Activated CD4-positive, alpha-beta T cell treated with anti-CD3 and anti-CD28 coated beads, Interleukin-2, amount 10 ng/mL, durations not matched to agents 24 days and 14 days (primary cell): ENCODE measurements at regions not wholly inside any gene's neighbourhood (a gene's known extent, or its start where the extent isn't known, plus 50 kb on each side); places are given as distances from the start of the nearest gene placed in this dataset.

Experiments used
- DNase-seq: peaks from one replicate; pipeline ENCODE4 v3.0.0; 2022
- H3K27ac Mint-ChIP-seq: one replicate; pipeline ENCODE4 v1.8.0; 2022; ENCODE audit warnings: mild to moderate bottlenecking, mixed read lengths
- H3K27me3 Mint-ChIP-seq: one replicate; pipeline ENCODE4 v1.8.0; 2022; ENCODE audit warnings: mixed read lengths
- H3K36me3 Mint-ChIP-seq: one replicate; pipeline ENCODE4 v1.8.0; 2022; ENCODE audit warnings: low read depth, mild to moderate bottlenecking, mixed read lengths
- H3K4me1 Mint-ChIP-seq: one replicate; pipeline ENCODE4 v1.8.0; 2021; ENCODE audit warnings: mixed read lengths
- H3K4me3 Mint-ChIP-seq: one replicate; pipeline ENCODE4 v1.8.0; 2022; ENCODE audit warnings: mild to moderate bottlenecking, moderate library complexity, mixed read lengths
- H3K9me3 Mint-ChIP-seq: one replicate; pipeline ENCODE4 v1.8.0; 2021; ENCODE audit warnings: mixed read lengths
- intact Hi-C: fragments of 100-400 bp; cut with micrococcal nuclease; formaldehyde crosslinking; loops from one replicate; pipeline ENCODE4 v1.15.1; 2023

DNA sequence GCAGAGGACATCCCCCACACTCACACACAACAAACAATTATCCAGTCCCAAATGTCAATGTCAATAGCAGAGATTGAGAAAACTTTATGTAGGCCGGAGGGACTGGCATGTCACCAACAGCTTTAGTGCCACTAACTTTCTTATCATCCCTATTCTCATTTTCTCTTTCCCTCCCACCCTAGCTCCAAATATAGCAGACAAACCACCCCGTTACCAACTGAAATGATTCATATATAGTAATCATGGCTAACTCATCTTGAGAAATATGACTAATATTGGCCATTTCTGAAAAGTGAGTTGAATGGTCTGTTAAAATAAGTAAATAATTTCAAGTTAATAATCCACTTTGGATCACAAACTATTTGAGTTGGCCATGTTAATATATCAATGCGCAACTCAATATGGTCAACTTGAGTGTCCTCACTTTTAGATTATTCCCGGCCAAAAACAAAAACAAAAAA, 242.1 kb upstream of the RND3 start:
- Mint-ChIP-seq H3K9me3 (no peaks in the 10 kb centered on the region), H3K27ac (no peak overlapping the region), H3K36me3 (no peaks in the 10 kb centered on the region), H3K4me3 (no peak overlapping the region), H3K27me3 (no peaks in the 10 kb centered on the region), H3K4me1 (no peaks in the 10 kb centered on the region)
- no peak for DNase-seq
- intact Hi-C loops, result loop anchor here (10.0 kb wide), 1 partner anchor 875 kb away; no protein-coding TSS in a partner anchor

GRCh38 chr2:150718280-150718679, 230.8 kb upstream of the RND3 start:
- H3K4me1 Mint-ChIP-seq, result no peaks in the 10 kb centered on the region
- no peak overlapping the region for H3K4me3 Mint-ChIP-seq
- no peaks in the 10 kb centered on the region for H3K9me3 Mint-ChIP-seq
- H3K36me3 Mint-ChIP-seq, result no peaks in the 10 kb centered on the region
- intact Hi-C loops, result no loop called here
- no peak for DNase-seq
- H3K27me3 Mint-ChIP-seq, result no peaks in the 10 kb centered on the region
- H3K27ac Mint-ChIP-seq, result no peak overlapping the region

GRCh38 chr2:150716186-150716585, 228.7 kb upstream of the RND3 start:
- H3K9me3 Mint-ChIP-seq, result no peaks in the 10 kb centered on the region
- H3K4me3 Mint-ChIP-seq, result no peak overlapping the region
- no peaks in the 10 kb centered on the region for H3K27me3 Mint-ChIP-seq
- no peaks in the 10 kb centered on the region for H3K4me1 Mint-ChIP-seq
- H3K27ac Mint-ChIP-seq, result no peak overlapping the region
- intact Hi-C loops, result no loop called here
- no peaks in the 10 kb centered on the region for H3K36me3 Mint-ChIP-seq
- no peak for DNase-seq

GRCh38 chr2:150715501-150715900, 228.0 kb upstream of the RND3 start:
- no peak overlapping the region for H3K27ac Mint-ChIP-seq
- intact Hi-C loops, result no loop called here
- no peaks in the 10 kb centered on the region for H3K27me3 Mint-ChIP-seq

GRCh38 chr2:150710916-150711315, 223.4 kb upstream of the RND3 start:
- DNase-seq, result no peak
- Mint-ChIP-seq H3K4me3 (no peak overlapping the region), H3K4me1 (no peaks in the 10 kb centered on the region), H3K27me3 (no peaks in the 10 kb centered on the region), H3K9me3 (no peaks in the 10 kb centered on the region), H3K36me3 (no peaks in the 10 kb centered on the region), H3K27ac (no peak overlapping the region)
- intact Hi-C loops, result no loop called here

More at GRCh38 chr2:150715501-150715900, 228.0 kb upstream of the RND3 start:
- no peaks in the 10 kb centered on the region for H3K4me1 Mint-ChIP-seq
- no peak for DNase-seq
- no peak overlapping the region for H3K4me3 Mint-ChIP-seq
- no peaks in the 10 kb centered on the region for H3K9me3 Mint-ChIP-seq
- H3K36me3 Mint-ChIP-seq, result no peaks in the 10 kb centered on the region

DNA sequence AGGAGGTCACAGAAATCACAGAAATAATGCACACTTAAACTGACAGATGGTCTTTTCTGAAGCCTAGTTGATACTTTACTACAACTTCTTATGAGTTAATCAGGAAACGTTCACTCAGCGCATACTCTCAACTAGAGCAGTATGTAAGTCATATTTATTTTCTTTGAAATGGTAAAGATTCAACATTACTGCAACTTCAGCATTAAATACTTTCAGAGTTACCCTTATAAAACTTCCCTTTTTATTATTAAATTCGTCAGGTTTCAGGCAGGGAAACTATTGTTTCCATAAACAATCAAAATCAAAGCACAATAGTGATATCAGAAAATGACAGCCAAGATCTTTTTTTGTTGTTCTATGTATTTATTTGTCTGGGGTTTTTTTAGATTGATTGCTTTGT, 222.6 kb upstream of the RND3 start:
- no peak for DNase-seq
- Mint-ChIP-seq H3K9me3 (no peaks in the 10 kb centered on the region), H3K27ac (no peak overlapping the region), H3K4me3 (no peak overlapping the region), H3K4me1 (no peaks in the 10 kb centered on the region), H3K27me3 (no peaks in the 10 kb centered on the region), H3K36me3 (no peaks in the 10 kb centered on the region)
- intact Hi-C loops, result no loop called here

DNA sequence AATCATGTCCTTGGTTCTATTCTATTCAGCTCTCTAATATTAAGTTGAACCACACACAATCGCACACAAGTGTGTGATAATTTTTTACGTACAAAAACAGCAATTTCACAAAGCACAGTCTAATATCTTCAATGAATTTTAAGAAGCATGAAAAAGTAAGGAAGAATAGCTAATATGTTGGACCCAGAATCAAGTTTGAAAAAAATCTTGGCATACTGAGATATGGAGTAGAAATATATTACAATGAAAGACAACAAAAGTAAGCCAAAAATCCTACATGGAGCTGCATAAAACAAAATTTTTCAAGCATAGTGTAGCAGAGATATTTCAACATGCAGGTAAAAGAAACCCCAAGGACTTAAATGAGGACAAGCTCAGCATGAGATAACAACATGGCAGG, 219.1 kb upstream of the RND3 start:
- H3K27me3 Mint-ChIP-seq, result no peaks in the 10 kb centered on the region
- intact Hi-C loops, result no loop called here
- no peak overlapping the region for H3K4me3 Mint-ChIP-seq
- H3K4me1 Mint-ChIP-seq, result no peaks in the 10 kb centered on the region
- no peaks in the 10 kb centered on the region for H3K36me3 Mint-ChIP-seq
- H3K27ac Mint-ChIP-seq, result no peak overlapping the region
- no peaks in the 10 kb centered on the region for H3K9me3 Mint-ChIP-seq
- DNase-seq, result no peak

DNA sequence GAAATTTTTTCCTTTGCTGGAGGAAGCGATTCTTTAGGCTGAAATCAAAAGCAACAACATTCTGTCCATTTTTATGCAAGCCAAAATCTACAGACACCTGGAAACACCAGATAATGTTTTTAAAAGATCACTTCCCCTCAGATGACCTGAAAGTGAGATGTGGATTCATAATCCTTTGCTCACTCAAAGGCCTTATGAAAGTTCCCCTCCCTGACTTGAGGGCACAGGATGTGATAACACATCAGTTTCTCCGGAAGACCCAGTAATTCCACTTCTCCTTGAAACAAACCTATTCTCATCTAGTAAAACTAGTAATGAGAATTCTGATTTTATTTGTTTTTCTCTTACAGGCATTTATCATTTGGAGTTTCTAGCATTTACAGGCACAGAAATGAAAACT, 218.3 kb upstream of the RND3 start:
- Mint-ChIP-seq H3K27me3 (no peaks in the 10 kb centered on the region), H3K27ac (no peak overlapping the region), H3K9me3 (no peaks in the 10 kb centered on the region), H3K4me1 (no peaks in the 10 kb centered on the region), H3K4me3 (no peak overlapping the region), H3K36me3 (no peaks in the 10 kb centered on the region)
- DNase-seq, result no peak
- intact Hi-C loops, result no loop called here

GRCh38 chr2:150705357-150705756, 217.9 kb upstream of the RND3 start:
- H3K27ac Mint-ChIP-seq, result no peak overlapping the region
- H3K9me3 Mint-ChIP-seq, result no peaks in the 10 kb centered on the region
- intact Hi-C loops, result no loop called here
- no peak overlapping the region for H3K4me3 Mint-ChIP-seq
- H3K27me3 Mint-ChIP-seq, result no peaks in the 10 kb centered on the region
- H3K4me1 Mint-ChIP-seq, result no peaks in the 10 kb centered on the region
- DNase-seq, result no peak
- no peaks in the 10 kb centered on the region for H3K36me3 Mint-ChIP-seq

GRCh38 chr2:150702791-150703190, 215.3 kb upstream of the RND3 start:
- intact Hi-C loops, result no loop called here
- Mint-ChIP-seq H3K36me3 (no peaks in the 10 kb centered on the region), H3K27me3 (no peaks in the 10 kb centered on the region)

GRCh38 chr2:150700666-150701580, 213.5 kb upstream of the RND3 start:
- intact Hi-C loops, result no loop called here
- no peaks in the 10 kb centered on the region for H3K27me3 Mint-ChIP-seq
- H3K27ac Mint-ChIP-seq, result no peak overlapping the region
- no peaks in the 10 kb centered on the region for H3K36me3 Mint-ChIP-seq
- no peaks in the 10 kb centered on the region for H3K9me3 Mint-ChIP-seq
- DNase-seq, result no peak
- no peak overlapping the region for H3K4me3 Mint-ChIP-seq
- no peaks in the 10 kb centered on the region for H3K4me1 Mint-ChIP-seq

More at GRCh38 chr2:150702791-150703190, 215.3 kb upstream of the RND3 start:
- Mint-ChIP-seq H3K27ac (no peak overlapping the region), H3K4me1 (no peaks in the 10 kb centered on the region), H3K9me3 (no peaks in the 10 kb centered on the region), H3K4me3 (no peak overlapping the region)
- no peak for DNase-seq

GRCh38 chr2:150699218-150699617, 211.8 kb upstream of the RND3 start:
- intact Hi-C loops, result no loop called here
- Mint-ChIP-seq H3K4me3 (no peak overlapping the region), H3K9me3 (no peaks in the 10 kb centered on the region), H3K4me1 (no peaks in the 10 kb centered on the region), H3K27ac (no peak overlapping the region), H3K27me3 (no peaks in the 10 kb centered on the region), H3K36me3 (no peaks in the 10 kb centered on the region)
- DNase-seq, result no peak

- intact Hi-C loops, result no loop called here
- H3K9me3 Mint-ChIP-seq, result no peaks in the 10 kb centered on the region
- H3K4me3 Mint-ChIP-seq, result no peak overlapping the region
- no peak overlapping the region for H3K27ac Mint-ChIP-seq
- no peaks in the 10 kb centered on the region for H3K4me1 Mint-ChIP-seq
- H3K27me3 Mint-ChIP-seq, result no peaks in the 10 kb centered on the region
- no peak for DNase-seq
- H3K36me3 Mint-ChIP-seq, result no peaks in the 10 kb centered on the region
Measured at GRCh38 chr2:150698016-150698661, 210.7 kb upstream of the RND3 start.

GRCh38 chr2:150697596-150697995, 210.1 kb upstream of the RND3 start:
- H3K9me3 Mint-ChIP-seq, result no peaks in the 10 kb centered on the region
- no peak for DNase-seq
- no peaks in the 10 kb centered on the region for H3K27me3 Mint-ChIP-seq
- intact Hi-C loops, result no loop called here
- H3K27ac Mint-ChIP-seq, result no peak overlapping the region
- no peaks in the 10 kb centered on the region for H3K4me1 Mint-ChIP-seq
- no peaks in the 10 kb centered on the region for H3K36me3 Mint-ChIP-seq
- no peak overlapping the region for H3K4me3 Mint-ChIP-seq
